CD4-positive, alpha-beta memory T cell (primary cell): ENCODE measurements at regions not wholly inside any gene's neighbourhood (a gene's known extent, or its start where the extent isn't known, plus 50 kb on each side); places are given as distances from the start of the nearest gene placed in this dataset.

Experiments
- CTCF ChIA-PET: fragments of 350-600 bp; sonication (Branson Sonifier 250); formaldehyde crosslinking; loops from one replicate; lab custom pipeline; 2021; ENCODE audit warnings: inconsistent platforms; ENCODE audit not compliant: partially characterized antibody; lab: Charles Lee
- POLR2A ChIA-PET: fragments of 350-600 bp; sonication (Branson Sonifier 250); formaldehyde crosslinking; loops from one replicate; lab custom pipeline; 2021; ENCODE audit not compliant: partially characterized antibody; lab: Charles Lee
- DNase-seq, 5 donors: peaks; one replicate each; pipeline versions ENCODE4 v3.0.0 to v3.0.0-alpha.2; 2020 to 2022; ENCODE audit warnings: mixed read lengths in 1 of 5
- H3K27ac ChIP-seq: one replicate; pipeline ENCODE4 v1.7.0; 2013; ENCODE audit warnings: low read depth, low read length
- H3K27me3 ChIP-seq: 2 replicates; pipeline ENCODE4 v1.7.0; 2013; ENCODE audit warnings: mild to moderate bottlenecking, low read length, moderate library complexity; ENCODE audit not compliant: insufficient read depth
- H3K36me3 ChIP-seq: 2 replicates; pipeline ENCODE4 v1.7.0; 2013; ENCODE audit warnings: mild to moderate bottlenecking, low read length, moderate library complexity; ENCODE audit not compliant: insufficient read depth
- H3K4me1 ChIP-seq: 2 replicates; pipeline ENCODE4 v1.7.0; 2013; ENCODE audit warnings: mild to moderate bottlenecking, low read length, moderate library complexity; ENCODE audit not compliant: insufficient read depth
- H3K4me3 ChIP-seq, 2 donors: one replicate each; pipeline ENCODE4 v1.7.0; 2013; ENCODE audit warnings: low read length in 2 of 2, mild to moderate bottlenecking in 1 of 2
- H3K9me3 ChIP-seq, 2 donors: one replicate each; pipeline ENCODE4 v1.7.0; 2013; ENCODE audit warnings: low read length in 2 of 2, control low read depth in 1 of 2; ENCODE audit not compliant: control insufficient read depth in 1 of 2
- H3K27ac Mint-ChIP-seq, 7 donors: one replicate each; pipeline ENCODE4 v1.8.0; 2020 to 2021; ENCODE audit warnings: mixed read lengths in 7 of 7, mild to moderate bottlenecking in 6 of 7, inconsistent platforms in 3 of 7, moderate library complexity in 3 of 7
- H3K27me3 Mint-ChIP-seq, 2 donors: one replicate each; pipeline ENCODE4 v1.8.0; 2020 to 2021; ENCODE audit warnings: mixed read lengths in 2 of 2
- H3K36me3 Mint-ChIP-seq, 2 donors: one replicate each; pipeline ENCODE4 v1.8.0; 2020 to 2021; ENCODE audit warnings: mixed read lengths in 2 of 2, inconsistent platforms in 1 of 2, mild to moderate bottlenecking in 1 of 2
- H3K4me1 Mint-ChIP-seq, 4 donors: one replicate each; pipeline ENCODE4 v1.8.0; 2020 to 2021; ENCODE audit warnings: mixed read lengths in 4 of 4, mild to moderate bottlenecking in 1 of 4
- H3K4me3 Mint-ChIP-seq, 8 donors: one replicate each; pipeline ENCODE4 v1.8.0; 2020 to 2021; ENCODE audit warnings: mixed read lengths in 8 of 8, mild to moderate bottlenecking in 7 of 8, moderate library complexity in 6 of 8, inconsistent platforms in 3 of 8
- H3K9me3 Mint-ChIP-seq, 8 donors: one replicate each; pipeline ENCODE4 v1.8.0; 2020 to 2021; ENCODE audit warnings: mixed read lengths in 8 of 8, mild to moderate bottlenecking in 5 of 8, inconsistent platforms in 3 of 8, moderate library complexity in 1 of 8
- intact Hi-C: fragments of 100-400 bp; cut with micrococcal nuclease; formaldehyde crosslinking; loops from one replicate; pipeline ENCODE4 v1.15.1; 2023

- H3K4me3 ChIP-seq, result no peak overlapping the region
- Mint-ChIP-seq H3K4me3 (no peak overlapping the region), H3K4me1 (no peaks in the 10 kb centered on the region), H3K36me3 (no peaks in the 10 kb centered on the region), H3K27me3 (no peaks in the 10 kb centered on the region), H3K9me3 (peaks cover 0 to 3% (median 0%) of the 10 kb centered on the region in 8 donors), H3K27ac (no peak overlapping the region)
- no peak overlapping the region for H3K27ac ChIP-seq
- POLR2A ChIA-PET, result no interaction called here
- H3K27me3 ChIP-seq, result no peaks in the 10 kb centered on the region
- CTCF ChIA-PET, result no interaction called here
- no peaks in the 10 kb centered on the region for H3K4me1 ChIP-seq
- no peaks in the 10 kb centered on the region for H3K36me3 ChIP-seq
- no peaks in the 10 kb centered on the region for H3K9me3 ChIP-seq
- intact Hi-C loops, result no loop called here
- DNase-seq, result no peak
Measured at GRCh38 chr6:55974688-55975087, 99.3 kb upstream of the BMP5 start.

DNA sequence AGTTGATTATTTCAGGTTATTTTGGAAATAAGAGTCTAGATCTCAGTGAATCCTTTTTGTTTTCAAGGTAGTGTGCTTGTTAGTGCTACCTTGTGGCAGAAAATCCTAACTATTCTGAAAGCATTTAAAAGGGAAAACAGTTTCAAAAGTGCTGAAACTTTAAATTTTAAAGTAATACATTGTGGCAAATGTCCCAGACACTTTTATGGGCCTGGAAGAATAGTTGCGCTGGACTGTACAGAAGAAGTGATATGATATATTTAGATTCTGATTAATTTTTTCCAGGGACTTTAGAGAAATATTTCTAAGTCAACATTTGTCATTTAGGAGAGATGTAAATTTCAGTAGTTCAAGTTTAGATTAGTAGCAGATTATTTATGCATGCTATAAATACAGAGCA, 96.7 kb upstream of the BMP5 start:
- Histone ChIP-seq H3K27ac (no peak overlapping the region), H3K27me3 (no peaks in the 10 kb centered on the region), H3K4me3 (no peak overlapping the region), H3K9me3 (no peaks in the 10 kb centered on the region), H3K4me1 (no peaks in the 10 kb centered on the region), H3K36me3 (no peaks in the 10 kb centered on the region)
- Mint-ChIP-seq H3K9me3 (peaks cover 0 to 4% (median 0%) of the 10 kb centered on the region in 8 donors), H3K27me3 (no peaks in the 10 kb centered on the region), H3K27ac (no peak overlapping the region), H3K4me1 (no peaks in the 10 kb centered on the region), H3K36me3 (no peaks in the 10 kb centered on the region), H3K4me3 (no peak overlapping the region)
- no peak for DNase-seq
- intact Hi-C loops, result no loop called here
- POLR2A ChIA-PET, result no interaction called here
- CTCF ChIA-PET, result no interaction called here

DNA sequence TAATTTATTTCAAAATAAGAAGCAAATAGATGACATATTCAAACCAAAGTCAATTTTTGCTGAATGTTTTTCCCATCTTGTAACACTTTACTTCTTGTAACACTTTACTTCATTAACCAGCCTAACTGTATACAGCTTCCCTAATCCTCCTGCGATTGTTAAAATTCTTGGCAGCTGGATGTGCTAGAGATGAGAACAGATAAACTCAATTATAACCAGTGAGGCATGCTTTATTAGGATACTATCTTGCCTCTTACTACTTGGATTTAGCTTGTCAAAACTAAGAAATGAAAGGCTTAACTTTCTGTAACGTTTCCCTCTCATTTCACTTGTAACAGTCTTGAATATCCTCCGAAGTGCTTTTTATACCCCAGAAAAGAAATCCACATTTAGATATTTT, 94.1 kb upstream of the BMP5 start:
- H3K27me3 Mint-ChIP-seq, result no peaks in the 10 kb centered on the region
- Histone ChIP-seq H3K27me3 (no peaks in the 10 kb centered on the region), H3K27ac (no peak overlapping the region), H3K9me3 (no peaks in the 10 kb centered on the region), H3K4me1 (no peaks in the 10 kb centered on the region), H3K36me3 (no peaks in the 10 kb centered on the region), H3K4me3 (no peak overlapping the region)
- intact Hi-C loops, result no loop called here
- H3K4me1 Mint-ChIP-seq, result no peaks in the 10 kb centered on the region
- DNase-seq, result no peak
- CTCF ChIA-PET, result no interaction called here
- H3K27ac Mint-ChIP-seq, result no peak overlapping the region
- H3K36me3 Mint-ChIP-seq, result no peaks in the 10 kb centered on the region
- no peak overlapping the region for H3K4me3 Mint-ChIP-seq
- peaks cover 0 to 11% (median 3%) of the 10 kb centered on the region in 8 donors for H3K9me3 Mint-ChIP-seq
- POLR2A ChIA-PET, result no interaction called here

- H3K27ac ChIP-seq, result no peak overlapping the region
- no peak overlapping the region for H3K27ac Mint-ChIP-seq
- DNase-seq, result no peak
- no peaks in the 10 kb centered on the region for H3K9me3 ChIP-seq
- intact Hi-C loops, result no loop called here
- ChIA-PET POLR2A (no interaction called here), CTCF (no interaction called here)
- H3K27me3 ChIP-seq, result no peaks in the 10 kb centered on the region
- no peak overlapping the region for H3K4me3 Mint-ChIP-seq
- H3K36me3 ChIP-seq, result no peaks in the 10 kb centered on the region
- H3K9me3 Mint-ChIP-seq, result peaks cover 0 to 11% (median 3%) of the 10 kb centered on the region in 8 donors
- no peaks in the 10 kb centered on the region for H3K27me3 Mint-ChIP-seq
- H3K4me3 ChIP-seq, result no peak overlapping the region
- H3K36me3 Mint-ChIP-seq, result no peaks in the 10 kb centered on the region
- H3K4me1 ChIP-seq, result no peaks in the 10 kb centered on the region
- no peaks in the 10 kb centered on the region for H3K4me1 Mint-ChIP-seq
Measured at GRCh38 chr6:55968926-55969325, 93.5 kb upstream of the BMP5 start.

- Histone ChIP-seq H3K9me3 (no peaks in the 10 kb centered on the region), H3K4me1 (no peaks in the 10 kb centered on the region), H3K4me3 (no peak overlapping the region), H3K27me3 (no peaks in the 10 kb centered on the region), H3K36me3 (no peaks in the 10 kb centered on the region), H3K27ac (no peak overlapping the region)
- intact Hi-C loops, result no loop called here
- H3K9me3 Mint-ChIP-seq, result peaks cover 0 to 15% (median 5%) of the 10 kb centered on the region in 8 donors
- ChIA-PET POLR2A (no interaction called here), CTCF (no interaction called here)
- H3K4me3 Mint-ChIP-seq, result no peak overlapping the region
- no peaks in the 10 kb centered on the region for H3K36me3 Mint-ChIP-seq
- DNase-seq, result no peak
- no peaks in the 10 kb centered on the region for H3K27me3 Mint-ChIP-seq
- no peak overlapping the region for H3K27ac Mint-ChIP-seq
- no peaks in the 10 kb centered on the region for H3K4me1 Mint-ChIP-seq
Measured at GRCh38 chr6:55964136-55964535, 88.7 kb upstream of the BMP5 start.

- ChIA-PET CTCF (no interaction called here), POLR2A (no interaction called here)
- no peaks in the 10 kb centered on the region for H3K4me1 ChIP-seq
- H3K27me3 ChIP-seq, result no peaks in the 10 kb centered on the region
- no peak overlapping the region for H3K27ac ChIP-seq
- H3K4me3 ChIP-seq, result no peak overlapping the region
- H3K36me3 Mint-ChIP-seq, result no peaks in the 10 kb centered on the region
- H3K9me3 ChIP-seq, result no peaks in the 10 kb centered on the region
- peak overlapping the region in 1 of 8 donors; percentile 23 for H3K4me3 Mint-ChIP-seq
- H3K4me1 Mint-ChIP-seq, result no peaks in the 10 kb centered on the region
- peaks cover 0 to 15% (median 5%) of the 10 kb centered on the region in 8 donors for H3K9me3 Mint-ChIP-seq
- intact Hi-C loops, result no loop called here
- no peaks in the 10 kb centered on the region for H3K27me3 Mint-ChIP-seq
- no peak overlapping the region for H3K27ac Mint-ChIP-seq
- H3K36me3 ChIP-seq, result no peaks in the 10 kb centered on the region
- DNase-seq, result no peak
Measured at GRCh38 chr6:55963301-55963700, 87.9 kb upstream of the BMP5 start.

- Mint-ChIP-seq H3K9me3 (peaks cover 0 to 12% (median 2%) of the 10 kb centered on the region in 8 donors), H3K4me1 (no peaks in the 10 kb centered on the region), H3K36me3 (no peaks in the 10 kb centered on the region), H3K4me3 (no peak overlapping the region), H3K27ac (no peak overlapping the region), H3K27me3 (no peaks in the 10 kb centered on the region)
- Histone ChIP-seq H3K27me3 (no peaks in the 10 kb centered on the region), H3K4me1 (no peaks in the 10 kb centered on the region), H3K36me3 (no peaks in the 10 kb centered on the region), H3K9me3 (no peaks in the 10 kb centered on the region), H3K4me3 (no peak overlapping the region), H3K27ac (no peak overlapping the region)
- intact Hi-C loops, result no loop called here
- DNase-seq, result no peak
- CTCF ChIA-PET, result no interaction called here
- POLR2A ChIA-PET, result no interaction called here
Measured at GRCh38 chr6:55960344-55960743, 85.0 kb upstream of the BMP5 start.

GRCh38 chr6:55958790-55959189, 83.4 kb upstream of the BMP5 start:
- no peak overlapping the region for H3K27ac Mint-ChIP-seq
- Histone ChIP-seq H3K27ac (no peak overlapping the region), H3K9me3 (no peaks in the 10 kb centered on the region), H3K4me1 (no peaks in the 10 kb centered on the region), H3K27me3 (no peaks in the 10 kb centered on the region), H3K36me3 (no peaks in the 10 kb centered on the region), H3K4me3 (no peak overlapping the region)
- ChIA-PET POLR2A (no interaction called here), CTCF (no interaction called here)
- no peaks in the 10 kb centered on the region for H3K36me3 Mint-ChIP-seq
- no peak for DNase-seq
- intact Hi-C loops, result no loop called here
- H3K4me3 Mint-ChIP-seq, result no peak overlapping the region
- H3K9me3 Mint-ChIP-seq, result peaks cover 0 to 9% (median 2%) of the 10 kb centered on the region in 8 donors
- no peaks in the 10 kb centered on the region for H3K27me3 Mint-ChIP-seq
- H3K4me1 Mint-ChIP-seq, result no peaks in the 10 kb centered on the region
